B cell (primary cell): ENCODE measurements at regions not wholly inside any gene's neighbourhood (a gene's known extent, or its start where the extent isn't known, plus 50 kb on each side); places are given as distances from the start of the nearest gene placed in this dataset.

Experiments
- ATAC-seq: fragments of 200-7000 bp; cut with Tn5 transposase; one replicate; pipeline ENCODE4 v1.10.0; 2021; ENCODE audit warnings: low read depth, mild to moderate bottlenecking, moderate number of reproducible peaks, moderate library complexity
- CTCF ChIA-PET: fragments of 350-600 bp; sonication (Branson Sonifier 250); formaldehyde crosslinking; loops from one replicate; lab custom pipeline; 2021; ENCODE audit warnings: antibody characterized with exemption, inconsistent platforms; lab: Charles Lee
- POLR2A ChIA-PET: fragments of 350-600 bp; sonication (Branson Sonifier 250); formaldehyde crosslinking; loops from one replicate; lab custom pipeline; 2021; ENCODE audit warnings: antibody characterized with exemption; lab: Charles Lee
- DNase-seq: peaks from one replicate; pipeline ENCODE4 v3.0.0; 2013
- H2AFZ ChIP-seq: 2 replicates; pipeline ENCODE4 v1.6.1; 2012; ENCODE audit warnings: mild to moderate bottlenecking, low read depth, low read length; ENCODE audit not compliant: insufficient read depth, poor library complexity, severe bottlenecking
- H3K27ac ChIP-seq, 2 donors: 1 replicate in 1 of 2; 2 replicates in 1 of 2; pipeline ENCODE4 v1.5.1; 2012 to 2013; ENCODE audit warnings: low read length in 2 of 2, mild to moderate bottlenecking in 2 of 2, moderate library complexity in 1 of 2
- H3K27me3 ChIP-seq, 4 experiments: fragments of 200-600 bp in 1 of 4; sonication (generic) in 1 of 4; replicated peaks in 1 of 4; 1 replicate in 2 of 4; 2 replicates in 2 of 4; pipeline versions ENCODE4 v1.6.1 to v1.7.0; 2013 to 2016; ENCODE audit warnings: low read length in 3 of 4, mild to moderate bottlenecking in 2 of 4, mixed read lengths in 1 of 4, moderate library complexity in 1 of 4; ENCODE audit not compliant: insufficient read depth in 4 of 4, control insufficient read depth in 3 of 4; ENCODE audit errors: control extremely low read depth in 1 of 4
- H3K36me3 ChIP-seq, 2 experiments: replicated peaks in 1 of 2; 1 replicate in 1 of 2; 2 replicates in 1 of 2; pipeline versions ENCODE4 v1.6.1 to v1.7.1; 2013; ENCODE audit warnings: low read length in 1 of 2; ENCODE audit not compliant: insufficient read depth in 2 of 2, control insufficient read depth in 1 of 2; ENCODE audit errors: control extremely low read depth in 1 of 2, extremely low read depth in 1 of 2
- H3K4me1 ChIP-seq, 2 donors: fragments of 200-600 bp in 1 of 2; sonication (generic) in 1 of 2; 1 replicate in 1 of 2; 2 replicates in 1 of 2; pipeline versions ENCODE4 v1.5.1 to v1.6.1; 2013 to 2017; ENCODE audit warnings: low read length in 2 of 2; ENCODE audit not compliant: control insufficient read depth in 2 of 2, insufficient read depth in 2 of 2
- H3K4me2 ChIP-seq: replicated peaks from 2 replicates; pipeline ENCODE3; 2012; ENCODE audit warnings: mild to moderate bottlenecking, low read depth, low read length; ENCODE audit not compliant: poor library complexity, severe bottlenecking
- H3K4me3 ChIP-seq, 5 experiments: fragments of 200-600 bp in 1 of 5; sonication (generic) in 1 of 5; 1 replicate in 3 of 5; 2 replicates in 2 of 5; pipeline versions ENCODE4 v1.5.1 to v1.7.0; 2011 to 2016; ENCODE audit warnings: low read length in 4 of 5, mild to moderate bottlenecking in 4 of 5, low read depth in 2 of 5, control low read depth in 1 of 5, moderate library complexity in 1 of 5; ENCODE audit not compliant: insufficient read depth in 1 of 5; ENCODE audit errors: control extremely low read depth in 1 of 5, extremely low read depth in 1 of 5
- H3K79me2 ChIP-seq: fragments of 200-600 bp; sonication (generic); one replicate; pipeline ENCODE4 v1.6.0; 2016; ENCODE audit warnings: low read length; ENCODE audit not compliant: control insufficient read depth, insufficient read depth
- H3K9ac ChIP-seq: fragments of 200-600 bp; sonication (generic); 2 replicates; pipeline ENCODE4 v1.6.1; 2017; ENCODE audit warnings: mild to moderate bottlenecking, low read length, moderate library complexity
- H3K9me3 ChIP-seq, 3 donors: one replicate each; pipeline versions ENCODE4 v1.6.1 to v1.7.1; 2013; ENCODE audit warnings: low read length in 2 of 3; ENCODE audit not compliant: control insufficient read depth in 2 of 3, insufficient read depth in 1 of 3; ENCODE audit errors: control extremely low read depth in 1 of 3
- H4K20me1 ChIP-seq: 2 replicates; pipeline ENCODE4 v1.6.0; 2012; ENCODE audit warnings: mild to moderate bottlenecking, low read length; ENCODE audit not compliant: insufficient read depth, control insufficient read depth, poor library complexity, severe bottlenecking
- H3K27ac Mint-ChIP-seq: one replicate; pipeline ENCODE4 v1.8.0; 2021; ENCODE audit warnings: mixed read lengths
- H3K27me3 Mint-ChIP-seq: one replicate; pipeline ENCODE4 v1.8.0; 2021; ENCODE audit warnings: mixed read lengths
- H3K4me1 Mint-ChIP-seq: one replicate; pipeline ENCODE4 v1.8.0; 2021; ENCODE audit warnings: mixed read lengths
- H3K4me3 Mint-ChIP-seq: one replicate; pipeline ENCODE4 v1.8.0; 2021; ENCODE audit warnings: mixed read lengths
- H3K9me3 Mint-ChIP-seq: one replicate; pipeline ENCODE4 v1.8.0; 2022; ENCODE audit warnings: mixed read lengths; ENCODE audit not compliant: insufficient read depth
- CTCF ChIP-seq: fragments of 200-600 bp; IDR thresholded peaks from one replicate; pipeline ENCODE4 v1.8.0; 2022; ENCODE audit warnings: antibody characterized with exemption, mild to moderate bottlenecking
- EZH2 ChIP-seq: IDR thresholded peaks from 2 replicates; pipeline ENCODE4 v1.6.1; 2012; ENCODE audit warnings: borderline replicate concordance, low read depth, mild to moderate bottlenecking, moderate library complexity, low read length; ENCODE audit not compliant: insufficient read depth, poor library complexity, severe bottlenecking
- WGBS: methylation state at CpG from one replicate; pipeline ENCODE4 v1.1.5; 2013; ENCODE audit warnings: missing lambda C conversion rate; ENCODE audit not compliant: insufficient coverage; 5-methylcytosine and 5-hydroxymethylcytosine counted together
- intact Hi-C: fragments of 100-400 bp; cut with micrococcal nuclease; formaldehyde crosslinking; loops from one replicate; pipeline ENCODE4 v1.10.0; 2022

GRCh38 chr6:120228297-120228696 is 878.7 kb upstream of the MAN1A1 start:
- Histone ChIP-seq H3K4me3 (no peak overlapping the region), H3K79me2 (no peaks in the 10 kb centered on the region), H3K36me3 (no peaks in the 10 kb centered on the region), H3K27ac (no peak overlapping the region), H4K20me1 (no peaks in the 10 kb centered on the region), H2AFZ (no peak overlapping the region), H3K4me1 (no peaks in the 10 kb centered on the region), H3K27me3 (no peaks in the 10 kb centered on the region), H3K9me3 (peaks cover 0 to 2% (median under 1%) of the 10 kb centered on the region in 3 donors), H3K4me2 (no peak overlapping the region), H3K9ac (no peak overlapping the region)
- no peak for DNase-seq
- no peak for TF ChIP-seq EZH2
- TF ChIP-seq CTCF = no peak
- ChIA-PET POLR2A (no interaction called here), CTCF (no interaction called here)
- H3K4me3 Mint-ChIP-seq = no peak overlapping the region
- no peaks in the 10 kb centered on the region for H3K9me3 Mint-ChIP-seq
- no peak for ATAC-seq
- no peak overlapping the region for H3K27ac Mint-ChIP-seq
- intact Hi-C loops = no loop called here
- no peaks in the 10 kb centered on the region for H3K4me1 Mint-ChIP-seq
- no peaks in the 10 kb centered on the region for H3K27me3 Mint-ChIP-seq
- 76% methylated on average over 3 of the region's 4 CpGs for WGBS

- TF ChIP-seq EZH2 = no peak
- TF ChIP-seq CTCF = no peak
- H3K9ac ChIP-seq = no peak overlapping the region
- DNase-seq (no peak), ATAC-seq (no peak)
- ChIA-PET CTCF (no interaction called here), POLR2A (no interaction called here)
- no peak overlapping the region for H3K4me3 Mint-ChIP-seq
- H3K27ac ChIP-seq = no peak overlapping the region
- H4K20me1 ChIP-seq = no peaks in the 10 kb centered on the region
- H2AFZ ChIP-seq = no peak overlapping the region
- no peaks in the 10 kb centered on the region for H3K27me3 Mint-ChIP-seq
- no peaks in the 10 kb centered on the region for H3K27me3 ChIP-seq
- no CpG with 5 or more reads among the region's 1 CpG for WGBS
- no peak overlapping the region for H3K4me3 ChIP-seq
- no peaks in the 10 kb centered on the region for H3K36me3 ChIP-seq
- H3K4me2 ChIP-seq = no peak overlapping the region
- no peaks in the 10 kb centered on the region for H3K9me3 ChIP-seq
- H3K4me1 ChIP-seq = peaks cover 0 to 6% of the 10 kb centered on the region in 2 donors
- H3K27ac Mint-ChIP-seq = no peak overlapping the region
- intact Hi-C loops = no loop called here
- H3K9me3 Mint-ChIP-seq = no peaks in the 10 kb centered on the region
- peaks cover 9% of the 10 kb centered on the region for H3K4me1 Mint-ChIP-seq
- H3K79me2 ChIP-seq = no peaks in the 10 kb centered on the region
Observed at GRCh38 chr6:120219339-120219738, 869.8 kb upstream of the MAN1A1 start.
